Muscle layer of duodenum (tissue), 2 donors: ENCODE measurements at regions not wholly inside any gene's neighbourhood (a gene's known extent, or its start where the extent isn't known, plus 50 kb on each side); places are given as distances from the start of the nearest gene placed in this dataset.

Experiments
- H3K27ac ChIP-seq: one replicate; pipeline ENCODE4 v1.7.0; 2013; ENCODE audit warnings: mild to moderate bottlenecking, low read length
- H3K27me3 ChIP-seq: one replicate; pipeline ENCODE4 v1.7.0; 2013; ENCODE audit warnings: low read depth, mild to moderate bottlenecking, control low read depth, low read length
- H3K36me3 ChIP-seq, 2 donors: one replicate each; pipeline ENCODE4 v1.7.0; 2013; ENCODE audit warnings: low read length in 2 of 2, control low read depth in 1 of 2, mild to moderate bottlenecking in 1 of 2; ENCODE audit not compliant: insufficient read depth in 2 of 2, control insufficient read depth in 1 of 2
- H3K4me1 ChIP-seq, 2 donors: one replicate each; pipeline ENCODE4 v1.7.0; 2013; ENCODE audit warnings: low read length in 2 of 2, mild to moderate bottlenecking in 2 of 2, control low read depth in 1 of 2, moderate library complexity in 1 of 2; ENCODE audit not compliant: insufficient read depth in 2 of 2, control insufficient read depth in 1 of 2
- H3K4me3 ChIP-seq, 2 donors: one replicate each; pipeline ENCODE4 v1.7.0; 2013; ENCODE audit warnings: low read length in 2 of 2, low read depth in 1 of 2, mild to moderate bottlenecking in 1 of 2
- H3K9me3 ChIP-seq, 2 donors: one replicate each; pipeline ENCODE4 v1.7.0; 2013; ENCODE audit warnings: low read length in 2 of 2, control low read depth in 1 of 2, mild to moderate bottlenecking in 1 of 2; ENCODE audit not compliant: control insufficient read depth in 1 of 2
- donor health status: healthy.

GRCh38 chr16:74092336-74092735 lies 204.3 kb upstream of the PSMD7 start:
- H3K36me3 ChIP-seq = no peaks in the 10 kb centered on the region
- no peak overlapping the region for H3K27ac ChIP-seq
- no peak overlapping the region for H3K4me3 ChIP-seq
- no peaks in the 10 kb centered on the region for H3K27me3 ChIP-seq
- H3K4me1 ChIP-seq = no peaks in the 10 kb centered on the region
- no peaks in the 10 kb centered on the region for H3K9me3 ChIP-seq

GRCh38 chr16:74090871-74091270 lies 205.7 kb upstream of the PSMD7 start:
- no peaks in the 10 kb centered on the region for H3K4me1 ChIP-seq
- no peak overlapping the region for H3K4me3 ChIP-seq
- H3K36me3 ChIP-seq = no peaks in the 10 kb centered on the region
- H3K27ac ChIP-seq = no peak overlapping the region
- H3K27me3 ChIP-seq = no peaks in the 10 kb centered on the region
- no peaks in the 10 kb centered on the region for H3K9me3 ChIP-seq

- Histone ChIP-seq H3K9me3 (no peaks in the 10 kb centered on the region), H3K36me3 (no peaks in the 10 kb centered on the region), H3K27ac (no peak overlapping the region), H3K27me3 (no peaks in the 10 kb centered on the region), H3K4me1 (no peaks in the 10 kb centered on the region), H3K4me3 (no peak overlapping the region)
Measured at GRCh38 chr16:74083541-74083940, 213.1 kb upstream of the PSMD7 start.

- Histone ChIP-seq H3K36me3 (no peaks in the 10 kb centered on the region), H3K27me3 (no peaks in the 10 kb centered on the region), H3K27ac (no peak overlapping the region), H3K4me3 (no peak overlapping the region), H3K9me3 (no peaks in the 10 kb centered on the region), H3K4me1 (no peaks in the 10 kb centered on the region)
Measured at GRCh38 chr16:74080311-74080710, 216.3 kb upstream of the PSMD7 start.

- Histone ChIP-seq H3K27me3 (no peaks in the 10 kb centered on the region), H3K4me1 (no peaks in the 10 kb centered on the region), H3K4me3 (no peak overlapping the region), H3K36me3 (no peaks in the 10 kb centered on the region), H3K9me3 (no peaks in the 10 kb centered on the region), H3K27ac (no peak overlapping the region)
Measured at GRCh38 chr16:74079232-74079586, 217.4 kb upstream of the PSMD7 start.

- Histone ChIP-seq H3K4me1 (no peaks in the 10 kb centered on the region), H3K27ac (no peak overlapping the region), H3K36me3 (no peaks in the 10 kb centered on the region), H3K4me3 (no peak overlapping the region), H3K9me3 (no peaks in the 10 kb centered on the region), H3K27me3 (no peaks in the 10 kb centered on the region)
Measured at GRCh38 chr16:74078511-74079231, 217.9 kb upstream of the PSMD7 start.

GRCh38 chr16:74076568-74076967 lies 220.0 kb upstream of the PSMD7 start:
- Histone ChIP-seq H3K4me1 (no peaks in the 10 kb centered on the region), H3K27ac (no peak overlapping the region), H3K27me3 (no peaks in the 10 kb centered on the region), H3K9me3 (no peaks in the 10 kb centered on the region), H3K36me3 (no peaks in the 10 kb centered on the region), H3K4me3 (no peak overlapping the region)

- H3K36me3 ChIP-seq = no peaks in the 10 kb centered on the region
- H3K4me3 ChIP-seq = no peak overlapping the region
- H3K27ac ChIP-seq = no peak overlapping the region
- H3K27me3 ChIP-seq = no peaks in the 10 kb centered on the region
- no peaks in the 10 kb centered on the region for H3K4me1 ChIP-seq
- H3K9me3 ChIP-seq = no peaks in the 10 kb centered on the region
Measured at GRCh38 chr16:74075393-74075792, 221.2 kb upstream of the PSMD7 start.

- no peak overlapping the region for H3K4me3 ChIP-seq
- H3K36me3 ChIP-seq = no peaks in the 10 kb centered on the region
- no peaks in the 10 kb centered on the region for H3K4me1 ChIP-seq
- no peak overlapping the region for H3K27ac ChIP-seq
- no peaks in the 10 kb centered on the region for H3K9me3 ChIP-seq
- H3K27me3 ChIP-seq = no peaks in the 10 kb centered on the region
Measured at GRCh38 chr16:74073456-74073855, 223.2 kb upstream of the PSMD7 start.

GRCh38 chr16:74071996-74072535 lies 224.5 kb upstream of the PSMD7 start:
- H3K27ac ChIP-seq = no peak overlapping the region
- no peaks in the 10 kb centered on the region for H3K4me1 ChIP-seq
- no peak overlapping the region for H3K4me3 ChIP-seq
- no peaks in the 10 kb centered on the region for H3K27me3 ChIP-seq
- no peaks in the 10 kb centered on the region for H3K36me3 ChIP-seq
- H3K9me3 ChIP-seq = no peaks in the 10 kb centered on the region

- no peaks in the 10 kb centered on the region for H3K27me3 ChIP-seq
- H3K36me3 ChIP-seq = no peaks in the 10 kb centered on the region
- H3K27ac ChIP-seq = no peak overlapping the region
- peaks cover 0 to 5% of the 10 kb centered on the region in 2 donors for H3K4me1 ChIP-seq
- H3K4me3 ChIP-seq = no peak overlapping the region
- no peaks in the 10 kb centered on the region for H3K9me3 ChIP-seq
Measured at GRCh38 chr16:74070237-74070636, 226.4 kb upstream of the PSMD7 start.
